ENCODE measurements at regions not wholly inside any gene's neighbourhood (a gene's known extent, or its start where the extent isn't known, plus 50 kb on each side); places are given as distances from the start of the nearest gene placed in this dataset.

- no peaks in the 10 kb centered on the region for H3K4me1 Mint-ChIP-seq (ENCODE audit: low read depth, unreplicated experiment)
- H3K36me3 Mint-ChIP-seq (ENCODE audit: insufficient read depth, unreplicated experiment): no peaks in the 10 kb centered on the region
- no TSS peak for BruUV-seq (replicated peaks)
- H3K27me3 Mint-ChIP-seq (ENCODE audit: unreplicated experiment): no peaks in the 10 kb centered on the region
- H3K27ac Mint-ChIP-seq (ENCODE audit: unreplicated experiment): no peak overlapping the region
- TF ChIP-seq, protein P1, sequence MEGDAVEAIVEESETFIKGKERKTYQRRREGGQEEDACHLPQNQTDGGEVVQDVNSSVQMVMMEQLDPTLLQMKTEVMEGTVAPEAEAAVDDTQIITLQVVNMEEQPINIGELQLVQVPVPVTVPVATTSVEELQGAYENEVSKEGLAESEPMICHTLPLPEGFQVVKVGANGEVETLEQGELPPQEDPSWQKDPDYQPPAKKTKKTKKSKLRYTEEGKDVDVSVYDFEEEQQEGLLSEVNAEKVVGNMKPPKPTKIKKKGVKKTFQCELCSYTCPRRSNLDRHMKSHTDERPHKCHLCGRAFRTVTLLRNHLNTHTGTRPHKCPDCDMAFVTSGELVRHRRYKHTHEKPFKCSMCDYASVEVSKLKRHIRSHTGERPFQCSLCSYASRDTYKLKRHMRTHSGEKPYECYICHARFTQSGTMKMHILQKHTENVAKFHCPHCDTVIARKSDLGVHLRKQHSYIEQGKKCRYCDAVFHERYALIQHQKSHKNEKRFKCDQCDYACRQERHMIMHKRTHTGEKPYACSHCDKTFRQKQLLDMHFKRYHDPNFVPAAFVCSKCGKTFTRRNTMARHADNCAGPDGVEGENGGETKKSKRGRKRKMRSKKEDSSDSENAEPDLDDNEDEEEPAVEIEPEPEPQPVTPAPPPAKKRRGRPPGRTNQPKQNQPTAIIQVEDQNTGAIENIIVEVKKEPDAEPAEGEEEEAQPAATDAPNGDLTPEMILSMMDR (IDR thresholded peaks at IDR 0.05; ENCODE audit: unreplicated experiment): no peak
- no peak overlapping the region for H3K4me3 Mint-ChIP-seq (ENCODE audit: low read depth, unreplicated experiment)
- intact Hi-C loops (cut with micrococcal nuclease; ENCODE audit: unreplicated experiment): no loop called here
- no peak for DNase-seq
- peaks cover 10% of the 10 kb centered on the region for H3K9me3 Mint-ChIP-seq (ENCODE audit: low read depth, unreplicated experiment)
- CTCF ChIA-PET: no interaction called here
These were observed 69.6 kb upstream of the DSEL start for GRCh38 chr18:67586101-67586500.

DNA sequence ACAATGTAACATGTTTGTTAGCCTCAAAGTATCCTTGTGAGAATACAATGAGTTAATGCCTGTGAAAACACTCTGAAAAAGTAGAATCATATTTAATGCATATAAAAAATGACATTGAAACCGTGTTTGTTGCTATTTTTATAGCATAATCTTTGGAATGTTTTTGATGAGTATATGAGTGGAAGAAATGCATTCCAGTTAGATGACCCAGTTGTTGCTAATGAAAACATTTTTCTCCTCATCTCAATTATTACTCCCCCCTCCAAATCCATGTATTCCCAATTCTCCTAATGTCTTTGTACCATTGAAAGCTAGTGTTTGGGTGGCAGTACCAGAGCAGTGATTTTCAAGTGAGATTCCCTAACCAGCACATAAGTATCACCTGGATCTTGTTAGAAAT is 67.1 kb upstream of the DSEL start:
- Mint-ChIP-seq H3K4me3 (ENCODE audit: low read depth, unreplicated experiment) (no peak overlapping the region), H3K36me3 (ENCODE audit: insufficient read depth, unreplicated experiment) (no peaks in the 10 kb centered on the region)
- CTCF ChIA-PET: no interaction called here

DNA sequence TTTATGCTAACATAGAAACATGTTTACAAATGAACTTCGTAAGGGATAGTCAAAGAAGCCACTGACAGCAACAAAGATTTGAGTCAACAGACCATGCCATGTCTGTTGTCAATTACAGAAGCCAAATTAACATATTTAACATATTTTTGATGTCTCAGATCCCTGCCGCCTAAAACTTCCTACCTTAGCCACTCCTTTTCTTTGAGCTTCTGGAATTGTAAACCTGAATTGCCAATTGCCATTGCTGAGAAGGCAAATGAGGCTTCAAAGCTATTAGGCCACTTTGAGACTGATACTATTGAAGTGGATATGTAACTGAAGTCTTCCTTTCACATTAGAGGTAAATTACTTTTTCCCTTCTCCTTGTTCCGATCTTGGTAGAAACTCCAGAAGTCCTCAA is 66.0 kb upstream of the DSEL start:
- no peak for DNase-seq
- Mint-ChIP-seq H3K36me3 (ENCODE audit: insufficient read depth, unreplicated experiment) (no peaks in the 10 kb centered on the region), H3K27ac (ENCODE audit: unreplicated experiment) (no peak overlapping the region), H3K27me3 (ENCODE audit: unreplicated experiment) (no peaks in the 10 kb centered on the region), H3K4me1 (ENCODE audit: low read depth, unreplicated experiment) (no peaks in the 10 kb centered on the region), H3K9me3 (ENCODE audit: low read depth, unreplicated experiment) (peaks cover 13% of the 10 kb centered on the region), H3K4me3 (ENCODE audit: low read depth, unreplicated experiment) (no peak overlapping the region)
- intact Hi-C loops (cut with micrococcal nuclease; ENCODE audit: unreplicated experiment): no loop called here
- CTCF ChIA-PET: no interaction called here
- no TSS peak for BruUV-seq (replicated peaks)
- TF ChIP-seq, protein P1 (IDR thresholded peaks at IDR 0.05; ENCODE audit: unreplicated experiment): no peak

More for the DNA sequence above, 67.1 kb upstream of the DSEL start:
- BruUV-seq (replicated peaks): no TSS peak
- intact Hi-C loops (cut with micrococcal nuclease; ENCODE audit: unreplicated experiment): no loop called here
- H3K4me1 Mint-ChIP-seq (ENCODE audit: low read depth, unreplicated experiment): no peaks in the 10 kb centered on the region
- no peak for DNase-seq
- H3K27ac Mint-ChIP-seq (ENCODE audit: unreplicated experiment): no peak overlapping the region
- peaks cover 13% of the 10 kb centered on the region for H3K9me3 Mint-ChIP-seq (ENCODE audit: low read depth, unreplicated experiment)
- TF ChIP-seq, protein P1 (IDR thresholded peaks at IDR 0.05; ENCODE audit: unreplicated experiment): no peak
- H3K27me3 Mint-ChIP-seq (ENCODE audit: unreplicated experiment): no peaks in the 10 kb centered on the region

DNA sequence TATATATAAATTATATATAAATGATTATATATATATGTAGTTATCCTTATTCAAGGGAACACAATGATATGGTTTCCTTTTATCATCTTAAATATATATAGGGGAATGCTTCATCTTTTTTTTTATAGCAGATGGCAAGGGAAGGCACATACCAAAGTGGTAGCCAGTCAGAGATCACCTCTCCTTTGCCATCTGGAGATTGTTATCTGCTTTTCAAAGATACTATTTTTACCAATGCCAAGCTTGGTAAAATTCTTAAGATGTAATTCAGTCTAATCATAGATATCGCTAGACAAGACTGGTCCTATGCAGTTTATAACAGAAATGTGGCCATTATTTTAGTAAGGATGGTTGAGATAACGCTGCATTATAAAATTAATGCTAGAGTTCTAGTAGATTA is 64.7 kb upstream of the DSEL start:
- Mint-ChIP-seq H3K27ac (ENCODE audit: unreplicated experiment) (no peak overlapping the region), H3K4me3 (ENCODE audit: low read depth, unreplicated experiment) (no peak overlapping the region), H3K9me3 (ENCODE audit: low read depth, unreplicated experiment) (peaks cover 13% of the 10 kb centered on the region), H3K4me1 (ENCODE audit: low read depth, unreplicated experiment) (no peaks in the 10 kb centered on the region), H3K36me3 (ENCODE audit: insufficient read depth, unreplicated experiment) (no peaks in the 10 kb centered on the region), H3K27me3 (ENCODE audit: unreplicated experiment) (no peaks in the 10 kb centered on the region)
- CTCF ChIA-PET: no interaction called here
- intact Hi-C loops (cut with micrococcal nuclease; ENCODE audit: unreplicated experiment): no loop called here
- BruUV-seq (replicated peaks): no TSS peak
- no peak for DNase-seq
- TF ChIP-seq, protein P1 (IDR thresholded peaks at IDR 0.05; ENCODE audit: unreplicated experiment): no peak
